Right lobe of liver (tissue), 6 donors: ENCODE measurements at regions not wholly inside any gene's neighbourhood (a gene's known extent, or its start where the extent isn't known, plus 50 kb on each side); places are given as distances from the start of the nearest gene placed in this dataset.

Experiments used
- ATAC-seq, 4 donors: fragments of 200-7000 bp; cut with Tn5 transposase; one replicate each; pipeline ENCODE4 v1.9.1; 2020; ENCODE audit warnings: mild to moderate bottlenecking in 4 of 4, moderate library complexity in 4 of 4
- DNase-seq, 3 donors: peaks; one replicate each; pipeline ENCODE4 v3.0.0-alpha.2; 2020
- H3K27ac ChIP-seq, 3 donors: fragments of 200-600 bp; one replicate each; pipeline ENCODE4 v1.8.0; 2022
- H3K27me3 ChIP-seq, 2 donors: fragments of 200-600 bp; one replicate each; pipeline ENCODE4 v1.8.0; 2022
- H3K36me3 ChIP-seq, 4 donors: fragments of 200-600 bp; sonication (generic) in 1 of 4; one replicate each; pipeline versions ENCODE4 v1.5.1 to v1.8.0; 2017 to 2022; ENCODE audit warnings: control low read depth in 1 of 4
- H3K4me1 ChIP-seq, 4 donors: fragments of 200-600 bp; sonication (generic) in 1 of 4; one replicate each; pipeline versions ENCODE4 v1.5.1 to v1.8.0; 2017 to 2022; ENCODE audit warnings: control low read depth in 1 of 4
- H3K4me3 ChIP-seq, 3 donors: fragments of 200-600 bp; one replicate each; pipeline ENCODE4 v1.8.0; 2022
- H3K9me3 ChIP-seq, 4 donors: fragments of 200-600 bp; sonication (generic) in 1 of 4; one replicate each; pipeline versions ENCODE4 v1.5.1 to v1.8.0; 2017 to 2022; ENCODE audit warnings: control low read depth in 1 of 4
- CTCF ChIP-seq, 4 donors: fragments of 200-600 bp in 3 of 4; fragments of 450-650 bp in 1 of 4; IDR thresholded peaks; one replicate each; pipeline versions ENCODE4 v1.5.1 to v1.8.0; 2016 to 2022; ENCODE audit warnings: antibody characterized with exemption in 4 of 4, mild to moderate bottlenecking in 2 of 4
- POLR2A ChIP-seq: fragments of 450-650 bp; IDR thresholded peaks from one replicate; pipeline ENCODE4 v1.6.1; 2017; ENCODE audit warnings: antibody characterized with exemption, mild to moderate bottlenecking
- WGBS: methylation state at CpG from one replicate; pipeline ENCODE4 v1.1.6; 2018; ENCODE audit warnings: low coverage, low lambda C conversion rate; ENCODE audit not compliant: insufficient coverage; ENCODE audit errors: missing lambda C conversion rate; 5-methylcytosine and 5-hydroxymethylcytosine counted together
- intact Hi-C, 2 donors: fragments of 100-400 bp; cut with DNase I; formaldehyde crosslinking; loops; one replicate each; pipeline versions ENCODE4 v1.11.2 to v1.14.1; 2022
- donor health status: DM: no; HTN: yes; CAD: no.
- donor health status: DM: no; HTN: no; CAD: no.
- donor health status: DM: no; HTN: no; CAD: no.
- donor health status: DM: no; HTN: yes; CAD: no.
- donor health status: DM: no; HTN: yes; CAD: no.

GRCh38 chr7:25037325-25037724 lies 57.3 kb upstream of the OSBPL3 start:
- no peak overlapping the region for H3K4me3 ChIP-seq
- DNase-seq (no peak), ATAC-seq (no peak)
- no peaks in the 10 kb centered on the region for H3K36me3 ChIP-seq
- TF ChIP-seq POLR2A: no peak
- TF ChIP-seq CTCF (IDR thresholded peaks at IDR 0.05): no peak
- H3K27me3 ChIP-seq: no peaks in the 10 kb centered on the region
- no CpG with 5 or more reads among the region's 1 CpG for WGBS
- intact Hi-C loops: no loop called here
- H3K4me1 ChIP-seq: no peaks in the 10 kb centered on the region
- no peaks in the 10 kb centered on the region for H3K9me3 ChIP-seq
- no peak overlapping the region for H3K27ac ChIP-seq

- 52% methylated on average over 4 of the region's 4 CpGs for WGBS
- ATAC-seq (no peak), DNase-seq (no peak)
- H3K9me3 ChIP-seq: no peaks in the 10 kb centered on the region
- no peak overlapping the region for H3K4me3 ChIP-seq
- no peaks in the 10 kb centered on the region for H3K36me3 ChIP-seq
- no peaks in the 10 kb centered on the region for H3K4me1 ChIP-seq
- H3K27me3 ChIP-seq: no peaks in the 10 kb centered on the region
- TF ChIP-seq CTCF (IDR thresholded peaks at IDR 0.05) (no peak), POLR2A (no peak)
- no peak overlapping the region for H3K27ac ChIP-seq
- intact Hi-C loops: no loop called here
These were observed 55.3 kb upstream of the OSBPL3 start for GRCh38 chr7:25035274-25035673.

- intact Hi-C loops: no loop called here
- Histone ChIP-seq H3K4me1 (no peaks in the 10 kb centered on the region), H3K27ac (no peak overlapping the region), H3K4me3 (no peak overlapping the region), H3K9me3 (no peaks in the 10 kb centered on the region), H3K27me3 (no peaks in the 10 kb centered on the region), H3K36me3 (no peaks in the 10 kb centered on the region)
- DNase-seq (no peak), ATAC-seq (no peak)
- TF ChIP-seq POLR2A (no peak), CTCF (IDR thresholded peaks at IDR 0.05) (no peak)
- 81% methylated on average over 2 of the region's 2 CpGs for WGBS
These were observed 54.2 kb upstream of the OSBPL3 start for GRCh38 chr7:25034136-25034535.

DNA sequence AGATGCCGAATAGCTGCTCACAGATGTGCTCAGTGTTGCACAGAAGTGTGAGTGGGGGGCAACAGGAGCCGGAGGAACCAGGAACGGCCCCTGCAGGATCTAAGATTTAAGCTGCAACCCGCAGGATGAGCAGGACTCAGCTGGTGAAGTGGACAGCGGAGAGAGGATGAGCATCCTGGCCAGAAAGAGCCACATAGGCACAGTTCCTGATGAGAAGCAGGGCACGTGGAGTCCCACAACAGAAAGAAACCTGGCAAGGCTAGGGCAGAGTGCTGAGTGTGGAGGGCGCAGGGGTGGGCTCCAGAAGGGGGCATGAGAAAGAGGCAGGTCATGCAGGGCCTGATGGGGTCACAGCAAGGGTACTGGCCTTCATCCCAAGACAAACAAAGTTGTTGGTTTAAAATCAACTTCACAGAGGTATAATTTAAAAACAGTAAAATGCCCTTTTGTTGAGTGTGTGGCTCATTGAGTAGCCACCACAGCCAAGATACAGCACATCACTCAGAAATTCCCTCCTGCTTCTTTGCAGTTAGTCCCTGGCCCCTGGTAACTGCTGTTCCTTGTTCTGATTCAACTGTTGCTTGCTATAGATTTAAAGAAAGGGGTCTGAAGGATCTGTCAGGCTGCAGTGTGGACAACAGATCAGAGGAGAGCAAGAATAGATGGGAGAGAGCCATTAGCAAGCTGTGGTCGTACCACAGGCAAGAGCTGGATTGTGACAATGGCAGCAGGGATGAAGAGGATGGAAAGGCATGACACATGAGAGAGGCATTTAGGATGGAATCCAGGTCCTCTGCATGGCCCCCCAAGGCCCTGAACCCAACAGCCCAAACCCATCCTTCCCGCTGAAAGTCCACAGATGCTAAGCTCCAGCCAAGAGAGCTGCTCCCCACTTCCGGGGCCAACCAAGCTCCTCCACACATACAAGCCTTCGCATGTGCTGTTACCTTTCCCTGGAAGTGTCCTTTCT lies 53.1 kb upstream of the OSBPL3 start:
- no peak overlapping the region for H3K27ac ChIP-seq
- no peaks in the 10 kb centered on the region for H3K9me3 ChIP-seq
- DNase-seq: no peak
- no peaks in the 10 kb centered on the region for H3K36me3 ChIP-seq
- H3K4me1 ChIP-seq: no peaks in the 10 kb centered on the region
- no peak for ATAC-seq
- TF ChIP-seq CTCF (IDR thresholded peaks at IDR 0.05) (no peak), POLR2A (no peak)
- WGBS: 69% methylated on average over 11 of the region's 11 CpGs
- no peaks in the 10 kb centered on the region for H3K27me3 ChIP-seq
- no peak overlapping the region for H3K4me3 ChIP-seq
- intact Hi-C loops: no loop called here
